GM21619 (cell line): ENCODE measurements at regions not wholly inside any gene's neighbourhood (a gene's known extent, or its start where the extent isn't known, plus 50 kb on each side); places are given as distances from the start of the nearest gene placed in this dataset.
"Not testable (repeated sequence)": the region's sequence is repeated elsewhere in the genome, so short reads cannot be mapped to it uniquely, and the experiment has no call there.

ENCODE experiments used
- ATAC-seq: cut with Tn5 transposase; IDR thresholded peaks from one replicate; pipeline ENCODE4 v1.9.1; 2021; ENCODE audit not compliant: unreplicated experiment

DNA sequence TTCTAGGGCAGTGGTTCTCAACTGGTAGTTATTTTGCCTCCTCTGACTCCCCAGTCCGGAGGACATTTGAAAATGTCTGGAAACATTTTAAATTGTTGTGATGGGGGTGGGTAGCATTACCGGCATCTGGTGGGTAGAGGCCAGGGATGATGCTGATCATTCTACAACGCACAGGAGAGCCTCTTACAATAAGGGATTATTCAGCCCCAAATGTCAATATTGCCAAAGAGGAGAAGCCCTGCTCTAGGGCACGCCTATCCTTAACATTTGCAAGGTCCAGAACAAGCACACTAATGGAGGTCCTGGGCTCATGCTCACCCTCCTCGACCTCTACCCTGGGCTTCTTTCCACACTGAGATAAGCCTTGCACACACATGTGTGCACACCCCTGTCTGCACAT is 106.4 kb downstream of the MINAR1 start:
- ATAC-seq = no peak

DNA sequence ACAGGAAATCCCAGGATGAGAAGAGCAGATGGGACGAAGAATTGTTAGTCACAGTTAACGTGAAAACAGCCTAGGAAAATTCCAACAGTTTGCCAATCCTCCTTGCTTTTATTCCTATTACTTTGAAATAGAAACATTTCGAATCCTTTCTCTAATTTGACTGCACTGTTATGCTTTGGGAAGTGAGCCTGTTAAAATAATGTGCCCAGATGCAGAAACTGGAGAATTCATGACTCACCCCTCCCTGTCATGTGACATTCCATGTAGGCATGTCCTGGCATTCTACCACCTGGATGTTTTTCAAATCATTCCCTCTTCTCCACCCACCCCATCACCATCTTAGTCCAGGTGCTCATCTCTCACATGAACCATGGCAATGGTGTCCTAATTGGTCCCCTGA is 107.3 kb downstream of the MINAR1 start:
- no peak for ATAC-seq

DNA sequence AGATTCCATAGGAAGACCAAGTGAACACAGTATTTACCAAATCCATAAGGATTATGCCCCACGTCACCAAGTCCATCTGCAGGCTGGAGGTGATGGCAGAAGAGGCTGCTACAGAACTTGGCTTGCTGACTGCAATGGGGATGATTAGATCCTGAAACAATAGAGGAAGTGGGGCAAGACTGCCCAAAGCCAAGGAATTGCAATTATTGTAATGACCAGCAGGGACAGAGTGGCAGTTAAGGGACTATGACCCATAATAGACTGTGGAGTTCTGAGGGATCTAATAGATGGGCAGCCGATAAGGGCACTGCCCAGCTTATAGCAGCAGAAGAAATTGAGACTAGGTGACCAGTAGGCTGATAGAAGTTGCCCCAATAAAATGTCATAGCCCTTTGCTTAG is 108.4 kb downstream of the MINAR1 start:
- ATAC-seq = no peak

DNA sequence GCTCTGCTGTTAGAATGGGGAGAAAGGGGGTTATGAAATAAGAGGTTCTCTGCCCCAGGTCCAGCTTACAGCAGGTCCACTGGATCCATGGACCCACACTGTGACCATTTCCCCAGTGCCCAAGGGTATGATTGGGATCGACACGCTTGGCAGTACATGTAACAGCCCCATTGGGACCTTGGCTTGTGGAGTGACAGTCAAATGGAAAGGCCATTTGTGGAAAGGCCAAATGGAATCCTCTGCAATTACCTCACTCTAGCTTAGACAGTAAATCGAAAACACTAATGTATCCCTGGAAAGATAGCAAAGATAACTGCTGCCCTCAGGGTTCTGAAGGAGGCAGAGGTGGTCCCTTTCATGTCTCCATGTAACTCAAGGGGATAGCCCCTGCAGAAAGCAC is 109.1 kb downstream of the MINAR1 start:
- ATAC-seq = no peak

DNA sequence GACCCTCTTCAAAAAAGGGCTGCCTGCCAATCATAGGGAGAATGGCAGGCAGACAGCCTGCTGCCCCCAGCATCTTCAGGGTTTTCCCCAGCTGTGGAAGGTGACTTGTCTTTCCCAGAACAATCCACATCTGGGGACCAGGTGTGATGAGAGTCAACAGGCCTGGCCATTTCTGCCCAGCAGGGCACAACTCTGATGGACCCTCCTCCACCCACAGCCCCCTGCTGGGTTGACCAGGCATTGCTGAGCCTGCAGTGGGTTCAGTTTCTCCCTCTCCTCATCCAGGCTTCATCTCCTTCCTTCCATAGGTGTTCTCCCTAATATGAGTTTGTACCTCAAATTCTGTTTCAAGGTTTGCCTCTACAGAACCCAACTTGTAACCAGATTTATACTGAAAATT is 111.0 kb downstream of the MINAR1 start:
- no peak for ATAC-seq

DNA sequence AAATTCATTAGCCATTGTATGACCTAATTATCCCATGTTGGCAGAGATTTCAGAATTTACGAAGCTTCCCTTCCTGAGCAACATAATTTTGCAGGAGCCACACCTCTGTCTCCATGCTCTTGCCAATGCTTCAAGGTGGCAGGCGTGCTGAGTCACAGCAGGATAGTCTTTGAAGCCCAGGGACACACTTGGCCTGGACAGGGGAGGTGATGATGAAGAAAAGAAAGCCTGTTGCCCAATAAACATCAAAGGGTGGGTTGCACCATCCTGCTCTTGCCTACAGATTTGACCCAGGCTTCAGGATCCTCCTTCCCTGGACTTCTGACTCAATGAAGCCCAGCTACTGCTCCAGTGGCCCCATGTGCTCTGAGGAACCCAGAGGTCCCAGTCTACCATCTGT is 117.1 kb downstream of the MINAR1 start:
- ATAC-seq = no peak

DNA sequence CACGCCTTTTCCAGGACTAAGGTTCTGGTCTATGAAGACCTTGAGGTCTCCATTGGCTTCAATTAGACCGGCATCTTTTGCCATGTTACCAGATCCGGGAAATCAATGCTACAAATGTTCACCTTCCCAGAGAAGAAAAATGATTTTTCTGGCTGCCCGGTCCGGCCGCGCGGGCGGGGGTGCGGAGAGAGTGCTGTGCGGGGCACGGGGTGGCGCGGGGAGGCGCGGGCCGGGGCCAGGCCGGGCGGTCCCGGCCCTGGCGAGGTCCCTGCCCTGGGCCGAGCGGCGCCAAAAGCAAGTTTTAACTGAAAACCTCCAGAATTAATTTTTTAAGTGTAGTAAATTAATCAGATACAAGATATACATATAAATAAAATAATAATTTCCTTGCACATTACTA is 128.2 kb downstream of the MINAR1 start:
- no peak for ATAC-seq

DNA sequence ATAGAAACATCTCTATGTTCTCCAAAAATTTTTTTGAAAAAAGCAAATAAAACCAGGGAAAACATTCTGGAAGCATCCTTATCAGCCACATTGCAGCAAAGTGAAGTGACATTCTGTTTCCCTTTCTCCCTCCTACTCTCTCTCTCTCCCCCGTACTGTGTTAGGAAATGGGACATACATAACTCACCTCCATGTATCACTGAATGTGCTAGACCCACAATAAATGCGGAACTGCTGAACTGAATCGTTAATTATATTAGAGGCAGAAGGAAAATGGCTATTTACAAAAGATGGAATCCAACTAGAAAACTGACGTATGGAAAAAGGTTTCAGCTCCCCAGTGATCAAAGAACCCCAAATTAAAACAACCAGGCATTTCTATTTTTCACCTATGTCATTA is 129.8 kb downstream of the MINAR1 start:
- ATAC-seq = no peak

DNA sequence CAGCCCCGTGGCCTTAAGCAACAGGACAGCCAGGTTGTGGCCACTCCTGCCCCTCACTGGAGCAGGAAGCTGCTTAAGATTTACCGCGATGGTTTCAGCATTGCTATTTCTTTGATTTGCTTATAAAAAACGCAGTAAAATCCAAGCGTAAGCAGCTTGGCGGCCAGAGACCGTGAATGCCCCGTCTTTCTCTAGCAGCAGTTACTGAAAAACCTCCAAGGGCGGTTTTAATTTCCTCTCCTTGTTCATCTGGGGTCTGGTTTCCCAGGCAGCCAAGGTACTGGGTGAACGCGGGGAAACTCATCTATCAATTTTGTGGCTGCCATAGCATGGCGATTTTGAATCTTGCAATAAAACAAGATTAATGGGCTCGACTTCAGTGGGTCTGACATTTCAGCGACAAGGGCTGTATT is 130.3 kb downstream of the MINAR1 start:
- no peak for ATAC-seq

DNA sequence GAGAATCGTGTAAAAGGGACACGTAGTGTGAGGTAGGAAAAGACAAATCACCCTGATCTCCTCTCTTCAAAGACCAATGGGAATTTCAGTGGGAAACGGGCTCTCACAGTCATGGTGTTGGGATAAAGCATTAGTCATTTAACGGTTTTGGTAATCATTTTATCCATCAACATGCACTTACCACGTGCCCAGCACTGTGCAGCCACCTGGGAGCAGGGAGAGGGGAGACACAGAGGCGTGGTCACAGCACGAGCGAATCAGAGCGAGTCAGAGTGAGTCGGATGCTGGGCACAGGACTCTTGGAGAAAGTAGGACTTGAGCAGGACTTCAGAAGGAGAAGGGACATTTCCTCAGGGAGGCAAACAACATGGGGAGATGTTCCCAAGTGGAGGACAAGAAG is 130.8 kb downstream of the MINAR1 start:
- ATAC-seq = no peak

DNA sequence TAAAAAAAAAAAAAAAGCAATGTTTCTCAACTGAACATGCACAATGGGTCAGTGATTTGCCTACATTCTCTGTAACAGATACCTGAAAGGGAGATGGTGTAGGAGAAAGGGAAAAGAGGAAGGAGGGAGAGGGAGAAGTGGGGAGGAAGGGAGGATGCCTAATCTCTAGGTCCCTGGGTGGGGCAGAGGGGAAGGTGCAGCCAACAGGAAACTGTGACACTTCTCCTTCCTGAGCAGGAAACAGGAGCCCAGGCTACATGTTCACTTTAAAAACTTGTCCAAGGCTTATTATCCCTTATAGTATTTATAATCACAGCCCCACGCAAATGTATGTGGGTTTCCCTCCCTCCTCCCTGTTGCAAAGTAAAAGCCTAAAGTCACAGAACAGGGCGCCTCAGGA is 137.9 kb downstream of the MINAR1 start:
- no peak for ATAC-seq

DNA sequence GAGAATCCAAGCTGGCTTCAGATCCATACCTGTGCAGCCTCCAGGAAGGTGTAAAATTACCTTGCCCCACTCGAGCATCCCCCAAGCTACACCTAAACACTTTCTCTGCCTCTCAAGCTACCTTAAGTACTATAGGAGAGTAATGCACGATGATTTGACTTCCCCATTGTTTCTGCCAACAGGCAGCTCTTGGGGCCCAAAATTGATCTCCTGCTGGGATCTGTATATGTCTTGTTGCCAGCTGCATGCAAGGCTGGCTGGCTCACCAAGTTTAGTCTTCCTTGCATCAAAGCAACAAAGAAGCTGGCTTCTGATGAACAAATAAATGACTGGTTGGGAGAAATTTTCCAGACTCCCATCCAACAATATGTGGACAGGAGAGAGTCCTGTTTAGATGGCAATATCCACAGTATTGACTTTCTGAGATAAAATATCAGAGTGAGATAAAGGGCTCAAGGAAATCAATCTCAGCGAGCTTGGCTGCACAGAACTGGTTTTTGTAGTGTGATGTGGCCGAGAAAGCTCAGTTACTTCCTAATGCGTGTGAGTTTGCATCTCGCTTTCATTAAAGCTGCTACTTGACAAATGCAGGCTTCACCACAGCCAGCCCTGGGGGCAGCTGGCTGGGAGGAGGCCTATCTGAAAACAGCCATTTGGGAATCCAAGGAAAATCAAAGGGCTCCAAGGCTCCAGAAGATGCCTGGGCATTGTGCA is 140.7 kb downstream of the MINAR1 start:
- ATAC-seq = no peak

DNA sequence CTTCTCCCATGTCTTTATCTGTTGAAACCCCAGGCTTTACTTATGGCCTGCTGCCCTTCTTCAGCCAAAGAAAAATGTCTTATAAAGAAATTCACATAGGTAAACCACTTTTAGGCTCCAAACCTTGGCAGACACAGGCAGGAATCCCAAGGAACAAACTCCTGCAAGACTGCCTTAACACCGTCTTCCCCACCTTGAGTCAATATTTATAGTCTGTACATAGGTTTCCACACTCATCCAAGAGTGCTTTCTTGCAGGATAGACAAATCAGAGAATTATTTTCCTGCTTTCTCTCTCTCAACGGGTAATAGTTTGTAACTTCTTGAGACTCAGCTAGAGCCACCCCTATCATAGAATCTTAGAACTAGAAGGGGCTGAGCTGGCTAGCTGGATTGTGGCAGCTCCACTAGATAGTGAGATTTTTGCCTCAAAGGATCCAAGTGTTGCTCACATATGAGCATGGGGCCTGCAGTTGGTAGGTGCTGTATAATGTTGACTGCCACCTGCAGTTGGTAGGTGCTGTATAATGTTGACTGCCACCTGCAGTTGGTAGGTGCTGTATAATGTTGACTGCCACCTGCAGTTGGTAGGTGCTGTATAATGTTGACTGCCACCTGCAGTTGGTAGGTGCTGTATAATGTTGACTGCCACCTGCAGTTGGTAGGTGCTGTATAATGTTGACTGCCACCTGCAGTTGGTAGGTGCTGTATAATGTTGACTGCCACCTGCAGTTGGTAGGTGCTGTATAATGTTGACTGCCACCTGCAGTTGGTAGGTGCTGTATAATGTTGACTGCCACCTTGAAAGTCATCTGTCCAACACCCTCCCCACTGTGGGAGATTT is 142.5 kb downstream of the MINAR1 start:
- ATAC-seq = not testable (repeated sequence)

DNA sequence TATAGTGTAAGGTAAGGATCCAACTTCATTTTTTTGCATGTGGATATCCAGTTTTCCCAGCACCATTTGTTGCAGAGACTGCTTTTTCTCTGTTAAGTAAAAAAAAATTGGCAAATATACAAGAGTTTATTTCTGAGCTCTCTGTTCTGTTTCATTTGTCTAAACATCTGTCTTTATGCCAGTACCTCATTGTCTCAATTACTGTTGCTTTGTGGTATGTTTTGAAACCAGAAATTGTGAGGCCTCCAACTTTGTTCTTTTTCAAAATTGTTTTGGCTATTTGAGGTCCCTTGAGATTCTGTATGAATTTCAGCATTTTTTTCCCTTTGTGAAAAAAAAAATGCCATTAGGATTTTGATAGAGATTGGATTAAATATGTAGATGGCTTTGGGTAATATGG is 150.5 kb downstream of the MINAR1 start:
- ATAC-seq = no peak

DNA sequence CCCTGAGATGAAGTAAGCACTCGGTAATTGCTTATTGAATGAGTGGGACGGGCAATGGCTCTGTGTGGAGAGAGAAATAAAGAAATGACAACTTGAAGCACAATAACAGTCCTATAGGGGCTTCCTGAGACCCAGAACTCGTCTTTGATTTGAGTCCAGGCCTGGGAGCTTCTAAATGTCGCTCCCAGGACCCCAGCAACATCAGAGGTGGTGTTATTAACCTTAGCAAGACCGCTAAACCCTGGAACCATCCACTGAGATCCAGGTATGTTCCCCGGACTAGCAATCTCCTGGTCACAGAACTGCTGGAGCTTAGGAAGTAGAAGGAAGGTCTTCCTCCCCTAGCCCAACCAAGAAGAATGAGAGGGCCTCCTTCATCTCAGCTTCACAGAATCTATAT is 160.0 kb downstream of the MINAR1 start:
- no peak for ATAC-seq

DNA sequence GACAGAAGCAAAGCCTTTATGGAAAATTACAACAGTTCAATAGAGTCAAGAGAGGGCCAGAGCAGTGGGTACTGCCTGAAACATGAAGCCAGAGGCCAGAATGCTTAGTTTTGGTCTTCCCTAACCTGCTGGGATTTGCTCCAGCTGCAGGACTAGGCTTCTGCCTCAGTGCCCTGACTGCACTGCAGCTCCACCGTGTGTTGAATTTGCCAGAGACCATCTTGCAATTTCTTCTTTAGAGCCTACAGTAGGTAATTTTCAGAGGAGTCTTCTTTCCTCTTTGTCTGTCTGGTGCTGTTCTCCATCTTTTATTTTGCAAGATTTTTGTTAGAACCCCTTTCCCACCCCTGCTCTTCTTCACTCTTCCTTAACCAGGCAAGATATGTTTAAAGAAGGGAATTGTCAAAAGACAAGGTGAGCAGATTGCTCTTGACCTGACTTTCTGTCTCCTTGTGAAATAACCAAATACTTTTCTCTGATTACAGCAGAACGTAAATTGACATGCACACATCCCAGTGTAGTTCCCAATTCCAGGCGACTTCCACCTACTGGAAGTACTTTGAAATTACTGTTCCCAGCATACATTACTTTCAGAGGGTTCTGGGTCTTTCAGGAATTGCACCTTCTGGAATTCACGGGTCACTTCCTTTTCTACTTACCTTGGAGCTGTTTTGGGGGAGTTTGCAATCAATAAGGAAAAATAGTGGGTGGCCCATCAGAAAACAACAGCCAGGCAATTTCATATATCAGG is 161.2 kb downstream of the MINAR1 start:
- no peak for ATAC-seq

DNA sequence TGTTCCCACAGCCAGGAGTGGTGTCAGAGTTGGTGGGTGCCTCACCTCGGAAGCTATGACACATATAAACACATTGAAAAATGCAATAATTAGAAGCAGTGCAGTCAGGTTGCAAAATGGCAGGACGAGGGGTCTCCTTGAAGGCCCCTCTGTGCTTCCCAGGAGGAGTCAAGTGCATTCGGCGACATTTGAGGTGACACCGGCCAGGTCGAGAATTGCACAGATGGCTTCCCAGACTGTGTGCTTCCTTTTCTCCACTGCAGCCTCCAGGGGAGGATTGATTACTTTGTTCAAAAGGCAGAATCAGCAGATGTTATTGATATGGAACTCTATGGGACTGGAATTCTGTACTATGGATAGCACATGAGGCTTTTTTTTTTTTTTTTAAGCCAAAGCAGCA is 163.2 kb downstream of the MINAR1 start:
- ATAC-seq = no peak

DNA sequence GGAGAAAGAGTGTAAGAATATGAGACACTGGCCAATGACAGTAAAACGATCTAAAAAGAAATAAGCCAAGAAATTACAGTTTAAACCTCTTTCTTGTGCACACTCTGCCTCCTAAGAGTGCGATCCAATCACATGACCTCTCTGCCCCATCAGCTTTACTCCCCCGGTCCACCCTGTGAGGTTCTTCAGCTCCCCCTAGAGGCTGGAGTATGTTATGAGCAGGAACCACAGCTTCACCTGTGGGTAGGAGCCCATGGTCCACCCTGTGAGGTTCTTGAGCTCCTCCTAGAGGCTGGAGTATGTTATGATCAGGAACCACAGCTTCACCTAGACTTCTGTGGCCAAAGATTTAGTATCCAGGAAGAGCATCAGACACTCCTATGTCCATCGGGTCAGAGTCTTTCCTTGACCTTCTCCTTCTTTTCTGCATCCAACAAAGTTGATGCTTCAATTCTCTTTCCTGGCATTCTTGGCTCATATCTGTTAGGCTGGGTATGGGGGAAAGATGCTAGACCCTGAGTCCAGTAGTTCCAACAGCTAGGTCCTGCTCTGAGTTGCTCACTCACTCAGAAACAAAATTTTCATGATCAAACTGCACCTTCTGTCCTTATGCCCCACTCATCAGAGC is 164.0 kb downstream of the MINAR1 start:
- ATAC-seq = peak; percentile 99

DNA sequence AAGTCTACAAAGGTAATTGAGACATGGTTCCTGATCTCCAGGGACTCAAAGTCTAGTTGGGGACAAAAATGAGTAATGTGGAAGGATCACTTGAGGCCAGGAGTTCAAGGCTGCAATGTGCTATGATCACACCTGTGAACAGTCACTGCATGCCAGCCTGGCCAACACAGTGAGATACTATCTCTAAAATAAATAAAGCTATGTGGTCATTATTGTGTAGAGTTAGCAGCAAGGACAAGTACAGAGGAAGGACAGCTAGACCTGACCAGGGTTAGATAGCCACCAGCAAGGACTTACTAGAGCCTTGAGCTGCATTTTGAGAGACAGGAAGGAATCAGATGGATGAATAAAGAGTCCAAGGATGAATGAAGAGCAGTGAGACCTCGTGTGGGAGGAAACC is 166.5 kb downstream of the MINAR1 start:
- ATAC-seq = no peak

DNA sequence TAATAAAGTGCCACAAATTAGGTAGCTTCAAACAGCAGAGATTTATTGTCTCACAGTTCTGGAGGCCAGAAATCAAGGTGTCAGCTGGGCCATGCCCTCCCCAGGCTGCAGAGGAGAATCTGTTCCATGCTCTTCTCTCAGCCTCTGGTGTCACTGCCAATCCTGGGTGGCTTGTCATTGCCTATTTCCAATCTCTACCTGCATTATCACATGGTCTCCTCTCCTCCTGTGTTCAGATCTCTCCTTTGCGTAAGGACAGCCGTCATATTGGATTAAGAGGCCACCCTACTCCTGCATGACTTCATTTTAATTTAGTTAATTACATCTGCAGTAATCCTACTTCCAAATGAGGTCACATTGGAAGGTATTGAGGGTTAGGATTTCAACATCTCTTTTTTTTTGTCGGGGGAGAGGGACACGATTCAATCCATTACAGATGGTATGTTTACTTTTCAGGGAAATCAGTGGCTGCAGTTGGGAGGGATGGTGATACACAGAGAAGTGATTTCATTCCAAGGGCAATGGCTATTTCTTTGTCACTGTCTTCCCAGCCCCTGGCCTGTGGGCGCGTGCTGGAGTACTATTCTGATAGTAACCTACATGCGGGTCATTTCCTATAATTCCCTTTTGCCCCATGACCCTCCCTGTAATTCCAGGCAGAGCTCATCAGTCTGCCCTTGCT is 169.4 kb downstream of the MINAR1 start:
- no peak for ATAC-seq

DNA sequence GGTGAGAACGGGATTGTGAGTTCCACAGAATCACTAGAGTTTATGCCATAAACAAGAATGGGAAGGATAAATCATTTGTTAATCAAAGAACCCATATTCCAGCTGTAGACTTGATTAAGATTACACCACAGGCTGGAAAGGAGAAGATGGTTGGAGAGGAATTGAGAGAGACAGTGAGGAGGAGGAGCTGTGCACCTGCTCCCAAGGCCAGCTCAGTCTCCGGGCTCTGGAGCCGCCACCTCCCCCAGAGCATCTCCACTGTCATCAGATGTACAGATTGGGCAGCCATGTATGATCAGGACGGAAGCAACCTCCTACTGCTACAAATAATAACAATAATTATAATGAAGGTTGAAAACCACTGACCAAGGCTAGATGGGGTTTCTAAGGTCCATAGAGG is 170.0 kb downstream of the MINAR1 start:
- no peak for ATAC-seq
